ENCODE measurements at regions not wholly inside any gene's neighbourhood (a gene's known extent, or its start where the extent isn't known, plus 50 kb on each side); places are given as distances from the start of the nearest gene placed in this dataset.

GRCh38 chr7:135858851-135859250 lies 110.2 kb upstream of the FAM180A start:
- TF ChIP-seq CTCF (IDR thresholded peaks at IDR 0.05; ENCODE audit: insufficient read depth, low read length) = no peak
- TF ChIP-seq REST (IDR thresholded peaks at IDR 0.05; ENCODE audit: insufficient replicate concordance, low read depth) = no peak

All from HL-60 (cell line).